DND-41 (cell line): ENCODE measurements at regions not wholly inside any gene's neighbourhood (a gene's known extent, or its start where the extent isn't known, plus 50 kb on each side); places are given as distances from the start of the nearest gene placed in this dataset.

Experiments used
- CTCF ChIP-seq: IDR thresholded peaks from 2 replicates; pipeline ENCODE4 v1.5.1; 2012; ENCODE audit warnings: borderline replicate concordance, low read length, moderate library complexity, mild to moderate bottlenecking; ENCODE audit not compliant: poor library complexity, severe bottlenecking; ENCODE audit errors: extremely low read depth
- EZH2 ChIP-seq: IDR thresholded peaks from 3 replicates; pipeline ENCODE4 v1.6.1; 2012; ENCODE audit warnings: borderline replicate concordance, low read depth, mild to moderate bottlenecking, moderate library complexity, low read length, inconsistent platforms; ENCODE audit not compliant: severe bottlenecking

- TF ChIP-seq CTCF: no peak
- no peak for TF ChIP-seq EZH2
Measured at GRCh38 chr20:51120438-51120837, 97.5 kb upstream of the KCNG1 start.
